GM18951 (cell line): ENCODE measurements at regions not wholly inside any gene's neighbourhood (a gene's known extent, or its start where the extent isn't known, plus 50 kb on each side); places are given as distances from the start of the nearest gene placed in this dataset.
"Not testable (repeated sequence)": the region's sequence is repeated elsewhere in the genome, so short reads cannot be mapped to it uniquely, and the experiment has no call there.

Source experiments
- POLR2A ChIP-seq: IDR thresholded peaks from 4 replicates; pipeline ENCODE4 v1.6.1; 2011; ENCODE audit warnings: mild to moderate bottlenecking; ENCODE audit not compliant: insufficient read length, insufficient read depth; ENCODE audit errors: extremely low read depth
- in situ Hi-C: fragments of 300-500 bp; cut with MboI; formaldehyde crosslinking; loops from one replicate; pipeline ENCODE4 v1.12.0; 2022; ENCODE audit warnings: low sequenced_read_pairs, mixed read lengths, inconsistent platforms; ENCODE audit not compliant: unreplicated experiment

- in situ Hi-C loops, result no loop called here
- TF ChIP-seq POLR2A, result no peak
These were observed 205.3 kb downstream of the SLCO4C1 start for GRCh38 chr5:102090770-102091169.

GRCh38 chr5:102089883-102090282 lies 206.2 kb downstream of the SLCO4C1 start:
- in situ Hi-C loops, result no loop called here
- TF ChIP-seq POLR2A, result no peak

GRCh38 chr5:102087906-102088305 lies 208.2 kb downstream of the SLCO4C1 start:
- in situ Hi-C loops, result no loop called here
- TF ChIP-seq POLR2A, result no peak

- in situ Hi-C loops, result no loop called here
- TF ChIP-seq POLR2A, result no peak
These were observed 215.8 kb downstream of the SLCO4C1 start for GRCh38 chr5:102080288-102080687.

- TF ChIP-seq POLR2A, result no peak
- in situ Hi-C loops, result no loop called here
These were observed 218.2 kb downstream of the SLCO4C1 start for GRCh38 chr5:102077920-102078319.

- no peak for TF ChIP-seq POLR2A
- in situ Hi-C loops, result no loop called here
These were observed 226.1 kb downstream of the SLCO4C1 start for GRCh38 chr5:102069974-102070373.

- TF ChIP-seq POLR2A, result no peak
- in situ Hi-C loops, result no loop called here
These were observed 227.2 kb downstream of the SLCO4C1 start for GRCh38 chr5:102068870-102069269.

GRCh38 chr5:102049517-102049916 lies 246.6 kb downstream of the SLCO4C1 start:
- TF ChIP-seq POLR2A, result no peak
- in situ Hi-C loops, result no loop called here

- TF ChIP-seq POLR2A, result no peak
- in situ Hi-C loops, result no loop called here
These were observed 247.1 kb downstream of the SLCO4C1 start for GRCh38 chr5:102048940-102049339.

- in situ Hi-C loops, result not testable (repeated sequence)
These were observed 249.0 kb downstream of the SLCO4C1 start for GRCh38 chr5:102047073-102047472.

- TF ChIP-seq POLR2A, result no peak
- in situ Hi-C loops, result no loop called here
These were observed 255.8 kb downstream of the SLCO4C1 start for GRCh38 chr5:102040326-102040725.

- no peak for TF ChIP-seq POLR2A
- in situ Hi-C loops, result no loop called here
These were observed 259.2 kb downstream of the SLCO4C1 start for GRCh38 chr5:102036927-102037326.

GRCh38 chr5:102031711-102032110 lies 264.4 kb downstream of the SLCO4C1 start:
- in situ Hi-C loops, result no loop called here
- no peak for TF ChIP-seq POLR2A

- in situ Hi-C loops, result no loop called here
- TF ChIP-seq POLR2A, result no peak
These were observed 277.4 kb downstream of the SLCO4C1 start for GRCh38 chr5:102018690-102019089.

GRCh38 chr5:102018279-102018678 lies 277.8 kb downstream of the SLCO4C1 start:
- in situ Hi-C loops, result no loop called here
- TF ChIP-seq POLR2A, result no peak
